ENCODE measurements at regions not wholly inside any gene's neighbourhood (a gene's known extent, or its start where the extent isn't known, plus 50 kb on each side); places are given as distances from the start of the nearest gene placed in this dataset.

DNA sequence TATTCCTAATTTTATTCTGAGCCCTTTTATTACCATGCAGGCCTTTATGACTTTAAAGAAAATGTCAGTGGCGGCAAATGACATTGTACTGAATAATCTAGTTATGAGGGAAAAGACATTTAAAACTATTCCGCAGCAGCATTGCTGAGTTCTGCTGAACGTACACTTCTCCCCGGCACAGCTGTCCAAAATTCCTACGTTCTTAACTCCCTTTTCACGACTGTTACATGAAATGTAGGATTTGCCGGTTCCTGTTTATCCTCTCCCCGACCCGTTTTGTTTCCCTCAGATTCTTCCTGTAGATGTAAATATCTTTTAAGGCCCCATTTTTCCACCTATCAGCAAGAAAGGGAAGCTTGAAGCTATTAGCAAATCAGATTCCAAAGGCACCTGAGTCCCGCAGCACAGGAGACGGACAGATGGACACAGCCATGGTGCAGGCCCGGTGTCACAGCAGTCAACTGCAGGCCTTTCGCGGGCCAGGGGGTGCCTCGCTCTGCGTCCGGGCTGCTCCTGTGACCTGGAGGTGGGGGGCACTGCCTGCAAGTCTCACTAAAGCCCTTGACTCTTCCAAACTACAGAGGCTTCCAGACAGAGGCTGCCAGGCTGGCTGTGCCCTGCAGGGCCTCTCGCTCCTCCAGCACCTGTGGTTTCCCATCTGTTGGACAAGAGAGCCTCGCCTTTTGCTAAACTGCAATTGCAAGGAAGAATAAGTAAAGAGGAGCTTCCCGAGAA lies 485.0 kb upstream of the MGMT start:
- no peak for TF ChIP-seq CTCF (IDR thresholded peaks at IDR 0.05)
- TF ChIP-seq POLR2A (IDR thresholded peaks at IDR 0.05) = no peak

Data from ovary (tissue), 3 donors.